Esophagus squamous epithelium (tissue), 4 donors: ENCODE measurements at regions not wholly inside any gene's neighbourhood (a gene's known extent, or its start where the extent isn't known, plus 50 kb on each side); places are given as distances from the start of the nearest gene placed in this dataset.

Experiments used
- POLR2A ChIP-seq, 4 donors: fragments of 450-650 bp; IDR thresholded peaks; one replicate each; pipeline ENCODE4 v1.6.1; 2017; ENCODE audit warnings: antibody characterized with exemption in 4 of 4, mild to moderate bottlenecking in 4 of 4, moderate library complexity in 3 of 4
- TF ChIP-seq, protein P1 (sequence below), 6 experiments: fragments of 450-650 bp in 4 of 6; fragments of 200-600 bp in 2 of 6; sonication (generic) in 2 of 6; IDR thresholded peaks; one replicate each; pipeline ENCODE4 v1.5.1; 2016 to 2019; ENCODE audit warnings: antibody characterized with exemption in 6 of 6, mild to moderate bottlenecking in 4 of 6, moderate library complexity in 4 of 6

DNA sequence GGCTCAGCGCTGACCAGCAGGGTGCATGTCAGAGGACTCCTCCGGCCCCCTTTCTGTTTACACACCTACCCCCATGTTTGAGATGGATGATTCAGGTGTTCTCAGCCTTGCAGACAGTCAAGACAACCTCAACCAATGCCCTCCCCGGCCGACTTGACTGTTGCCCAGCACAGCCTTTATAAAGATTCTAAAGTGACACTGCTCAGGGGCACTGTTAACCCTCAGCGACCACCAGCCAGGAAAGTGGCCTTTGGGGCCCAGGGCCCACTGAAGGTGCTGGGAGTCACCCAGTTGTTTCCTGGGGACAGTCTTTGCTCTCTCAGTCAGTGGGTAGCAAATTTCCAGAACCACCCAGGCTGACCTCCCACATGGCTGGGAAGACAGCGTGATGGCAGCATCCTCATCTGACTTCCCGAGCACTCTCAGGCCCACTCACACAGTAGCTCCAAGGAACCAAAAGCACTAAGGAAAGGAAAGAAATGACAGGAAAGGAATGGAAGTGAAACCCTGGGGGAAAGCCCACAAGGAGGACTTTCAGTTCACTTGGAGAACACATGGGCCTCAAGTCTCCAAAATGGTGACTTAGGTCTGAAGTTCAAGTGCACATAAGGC is 128.4 kb downstream of the ASB7 start:
- no peak for TF ChIP-seq POLR2A (IDR thresholded peaks at IDR 0.05)
- TF ChIP-seq, protein P1, sequence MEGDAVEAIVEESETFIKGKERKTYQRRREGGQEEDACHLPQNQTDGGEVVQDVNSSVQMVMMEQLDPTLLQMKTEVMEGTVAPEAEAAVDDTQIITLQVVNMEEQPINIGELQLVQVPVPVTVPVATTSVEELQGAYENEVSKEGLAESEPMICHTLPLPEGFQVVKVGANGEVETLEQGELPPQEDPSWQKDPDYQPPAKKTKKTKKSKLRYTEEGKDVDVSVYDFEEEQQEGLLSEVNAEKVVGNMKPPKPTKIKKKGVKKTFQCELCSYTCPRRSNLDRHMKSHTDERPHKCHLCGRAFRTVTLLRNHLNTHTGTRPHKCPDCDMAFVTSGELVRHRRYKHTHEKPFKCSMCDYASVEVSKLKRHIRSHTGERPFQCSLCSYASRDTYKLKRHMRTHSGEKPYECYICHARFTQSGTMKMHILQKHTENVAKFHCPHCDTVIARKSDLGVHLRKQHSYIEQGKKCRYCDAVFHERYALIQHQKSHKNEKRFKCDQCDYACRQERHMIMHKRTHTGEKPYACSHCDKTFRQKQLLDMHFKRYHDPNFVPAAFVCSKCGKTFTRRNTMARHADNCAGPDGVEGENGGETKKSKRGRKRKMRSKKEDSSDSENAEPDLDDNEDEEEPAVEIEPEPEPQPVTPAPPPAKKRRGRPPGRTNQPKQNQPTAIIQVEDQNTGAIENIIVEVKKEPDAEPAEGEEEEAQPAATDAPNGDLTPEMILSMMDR (IDR thresholded peaks at IDR 0.05): no peak
